IMR-90 (cell line): ENCODE measurements at regions not wholly inside any gene's neighbourhood (a gene's known extent, or its start where the extent isn't known, plus 50 kb on each side); places are given as distances from the start of the nearest gene placed in this dataset.

Experiments used
- ATAC-seq: fragments of 200-7000 bp; cut with Tn5 transposase; 2 replicates; pipeline ENCODE4 v1.9.1; 2020; ENCODE audit warnings: low read depth, mild to moderate bottlenecking, moderate library complexity
- BruUV-seq: library from RNA; stranded (reverse); fragments of 400-500 nt; replicated peaks from 2 replicates; lab custom pipeline; 2021; lab: Mats Ljungman, UMichigan
- CTCF ChIA-PET: fragments of 300-600 bp; formaldehyde crosslinking; extraction: SDS; loops from one replicate; lab custom pipeline; 2021; ENCODE audit warnings: antibody characterized with exemption; lab: Yijun Ruan, JAX
- POLR2A ChIA-PET: fragments of 300-600 bp; sonication (Branson Sonifier 250); formaldehyde crosslinking; loops from one replicate; lab custom pipeline; 2022; ENCODE audit warnings: antibody characterized with exemption; ENCODE audit not compliant: unreplicated experiment; lab: Charles Lee
- DNase-seq: peaks from one replicate; pipeline ENCODE4 v3.0.0; 2013
- H2AFZ ChIP-seq: replicated peaks from 2 replicates; pipeline ENCODE3; 2013; ENCODE audit warnings: low read length, mild to moderate bottlenecking; ENCODE audit not compliant: poor library complexity
- H2AK5ac ChIP-seq: 2 replicates; pipeline ENCODE4 v1.6.1; 2013; ENCODE audit warnings: low read depth, low read length, inconsistent platforms
- H2AK9ac ChIP-seq: replicated peaks from 2 replicates; pipeline ENCODE3; 2013; ENCODE audit warnings: mild to moderate bottlenecking, low read depth, low read length, moderate library complexity; ENCODE audit not compliant: poor library complexity
- H2BK120ac ChIP-seq: 2 replicates; pipeline ENCODE4 v1.6.1; 2013; ENCODE audit warnings: low read depth, low read length, inconsistent platforms
- H2BK15ac ChIP-seq: 3 replicates; pipeline ENCODE4 v1.6.1; 2013; ENCODE audit warnings: low read depth, low read length, inconsistent platforms
- H2BK20ac ChIP-seq: 2 replicates; pipeline ENCODE4 v1.6.1; 2013; ENCODE audit warnings: low read depth, mild to moderate bottlenecking, inconsistent platforms, low read length, moderate library complexity
- H2BK5ac ChIP-seq: 2 replicates; pipeline ENCODE4 v1.6.1; 2013; ENCODE audit warnings: mild to moderate bottlenecking, low read depth, low read length, inconsistent platforms; ENCODE audit not compliant: poor library complexity, severe bottlenecking
- H3K14ac ChIP-seq: replicated peaks from 2 replicates; pipeline ENCODE4 v1.6.1; 2013; ENCODE audit warnings: low read depth, low read length, inconsistent platforms
- H3K18ac ChIP-seq: 2 replicates; pipeline ENCODE4 v1.6.1; 2013; ENCODE audit warnings: low read depth, low read length, control low read depth
- H3K23ac ChIP-seq: 2 replicates; pipeline ENCODE4 v1.6.1; 2013; ENCODE audit warnings: low read depth, low read length, inconsistent platforms
- H3K27ac ChIP-seq: 2 replicates; pipeline ENCODE4 v1.5.1; 2013; ENCODE audit warnings: mild to moderate bottlenecking, control low read depth, low read length; ENCODE audit not compliant: insufficient read depth
- H3K27me3 ChIP-seq: 2 replicates; pipeline ENCODE4 v1.6.1; 2013; ENCODE audit warnings: low read length; ENCODE audit not compliant: control insufficient read depth, insufficient read depth
- H3K36me3 ChIP-seq: 2 replicates; pipeline ENCODE4 v1.6.1; 2013; ENCODE audit warnings: low read length, mixed read lengths; ENCODE audit not compliant: control insufficient read depth, insufficient read depth
- H3K4ac ChIP-seq: 2 replicates; pipeline ENCODE4 v1.6.1; 2013; ENCODE audit warnings: low read depth, low read length, inconsistent platforms
- H3K4me1 ChIP-seq: 2 replicates; pipeline ENCODE4 v1.6.1; 2013; ENCODE audit warnings: low read length, mixed read lengths; ENCODE audit not compliant: control insufficient read depth, insufficient read depth
- H3K4me2 ChIP-seq: 2 replicates; pipeline ENCODE4 v1.6.1; 2013; ENCODE audit warnings: low read depth, mild to moderate bottlenecking, control low read depth, low read length, moderate library complexity
- H3K4me3 ChIP-seq: 2 replicates; pipeline ENCODE4 v1.5.1; 2013; ENCODE audit warnings: low read depth, mild to moderate bottlenecking, control low read depth, low read length, moderate library complexity; ENCODE audit not compliant: insufficient read depth
- H3K56ac ChIP-seq: 2 replicates; pipeline ENCODE4 v1.6.1; 2013; ENCODE audit warnings: low read length, inconsistent platforms; ENCODE audit not compliant: insufficient read depth; ENCODE audit errors: extremely low read depth
- H3K79me1 ChIP-seq, 2 experiments: 2 replicates each; pipeline ENCODE4 v1.6.1; 2013; ENCODE audit warnings: low read length in 2 of 2, inconsistent platforms in 1 of 2, low read depth in 1 of 2
- H3K9ac ChIP-seq: 2 replicates; pipeline ENCODE4 v1.6.1; 2013; ENCODE audit warnings: low read depth, low read length, control low read depth
- H3K9me1 ChIP-seq: 2 replicates; pipeline ENCODE4 v1.6.1; 2013; ENCODE audit warnings: low read length, inconsistent platforms; ENCODE audit not compliant: insufficient read depth
- H3K9me3 ChIP-seq: 2 replicates; pipeline ENCODE4 v1.6.1; 2013; ENCODE audit warnings: low read length; ENCODE audit not compliant: control insufficient read depth, insufficient read depth
- H4K20me1 ChIP-seq: 2 replicates; pipeline ENCODE4 v1.6.1; 2013; ENCODE audit warnings: low read length, inconsistent platforms; ENCODE audit not compliant: insufficient read depth
- H4K5ac ChIP-seq: 2 replicates; pipeline ENCODE4 v1.6.1; 2013; ENCODE audit warnings: mild to moderate bottlenecking, low read depth, low read length, control low read depth
- H4K8ac ChIP-seq, 2 experiments: 2 replicates each; pipeline ENCODE4 v1.6.1; 2013; ENCODE audit warnings: low read depth in 2 of 2, low read length in 2 of 2, control low read depth in 1 of 2, inconsistent platforms in 1 of 2
- H4K91ac ChIP-seq: 2 replicates; pipeline ENCODE4 v1.6.1; 2013; ENCODE audit warnings: low read depth, low read length, inconsistent platforms; ENCODE audit not compliant: insufficient read depth
- FOS ChIP-seq: fragments of 150-350 bp; IDR thresholded peaks from 2 replicates; pipeline ENCODE4 v1.6.1; 2016; ENCODE audit warnings: low read depth, low read length
- MAZ ChIP-seq: IDR thresholded peaks from 2 replicates; pipeline ENCODE4 v1.6.1; 2012; ENCODE audit warnings: low read depth, mild to moderate bottlenecking, low read length, improper control_type of control experiment, moderate library complexity, borderline replicate concordance
- NFE2L2 ChIP-seq: fragments of 150-350 bp; IDR thresholded peaks from 2 replicates; pipeline ENCODE4 v1.6.1; 2016; ENCODE audit warnings: low read depth, mild to moderate bottlenecking, low read length
- SMC3 ChIP-seq: fragments of 150-350 bp; IDR thresholded peaks from 2 replicates; pipeline ENCODE4 v1.6.1; 2016; ENCODE audit warnings: low read depth, mild to moderate bottlenecking, antibody characterized with exemption, low read length, moderate library complexity
- WGBS, 2 experiments: methylation state at CpG; one replicate each; pipeline versions ENCODE4 v1.1.5 to v1.1.7; 2013; ENCODE audit warnings: missing lambda C conversion rate in 2 of 2; ENCODE audit not compliant: insufficient read length in 1 of 2; ENCODE audit errors: extremely low coverage in 2 of 2; 5-methylcytosine and 5-hydroxymethylcytosine counted together
- dilution Hi-C: fragments of 300-500 bp; cut with HindIII; formaldehyde crosslinking; loops from one replicate; pipeline ENCODE4 v1.14.3; 2018; ENCODE audit warnings: low sequenced_read_pairs; ENCODE audit not compliant: unreplicated experiment
- in situ Hi-C: fragments of 300-500 bp; cut with MboI; formaldehyde crosslinking; loops from 3 replicates; pipeline ENCODE4 v1.14.3; 2019; ENCODE audit warnings: low sequenced_read_pairs, inconsistent platforms, mixed read lengths
- intact Hi-C: fragments of 100-400 bp; cut with micrococcal nuclease; formaldehyde crosslinking; loops from 2 replicates; pipeline ENCODE4 v1.10.0; 2022

DNA sequence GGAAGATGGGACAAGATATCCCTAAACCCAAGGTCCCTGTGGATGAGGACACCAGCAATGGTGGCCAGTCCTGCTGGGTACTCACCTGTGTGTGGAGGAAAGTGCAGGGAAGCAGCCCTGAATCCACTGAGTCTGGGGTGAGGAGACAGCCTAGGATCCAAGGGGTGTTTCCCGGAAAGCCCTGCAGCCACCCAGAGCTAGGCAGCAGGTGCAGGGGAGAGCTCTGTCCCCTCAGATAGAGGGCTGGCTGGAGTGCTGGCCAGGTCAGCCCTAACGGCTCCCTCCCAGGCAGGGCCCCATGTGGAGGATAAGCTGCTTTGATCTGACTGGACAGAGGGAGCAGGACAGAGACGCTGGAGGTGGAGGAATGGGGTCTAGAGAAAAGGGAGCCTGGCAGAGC, 344.7 kb upstream of the IRX4 start:
- no peak for TF ChIP-seq FOS
- no peak for TF ChIP-seq MAZ
- TF ChIP-seq SMC3: no peak
- TF ChIP-seq NFE2L2: no peak
- Histone ChIP-seq H3K4ac (no peak overlapping the region), H4K20me1 (no peaks in the 10 kb centered on the region), H2BK120ac (no peak overlapping the region), H3K56ac (no peak overlapping the region), H3K4me1 (no peaks in the 10 kb centered on the region), H3K79me1 (no peaks in the 10 kb centered on the region), H4K5ac (no peak overlapping the region), H3K27me3 (no peaks in the 10 kb centered on the region), H3K36me3 (no peaks in the 10 kb centered on the region), H2BK15ac (no peak overlapping the region), H4K8ac (no peak overlapping the region), H3K9me3 (peaks cover 9% of the 10 kb centered on the region), H2BK5ac (no peak overlapping the region), H2AK9ac (no peak overlapping the region), H3K4me2 (no peak overlapping the region), H2BK20ac (no peak overlapping the region), H3K27ac (no peak overlapping the region), H3K14ac (no peak overlapping the region), H3K9me1 (no peaks in the 10 kb centered on the region), H2AFZ (no peak overlapping the region), H3K18ac (no peak overlapping the region), H3K23ac (no peak overlapping the region), H3K9ac (no peak overlapping the region), H2AK5ac (no peak overlapping the region), H3K4me3 (no peak overlapping the region), H4K91ac (no peak overlapping the region)
- in situ Hi-C loops (no loop called here), intact Hi-C loops (no loop called here), dilution Hi-C loops (no loop called here)
- ChIA-PET CTCF (no interaction called here), POLR2A (no interaction called here)
- WGBS, 2 experiments: 33% methylated on average over 1 of the region's 3 CpGs; no CpG with 5 or more reads in 1 of the 2 experiments
- DNase-seq (no peak), ATAC-seq (no peak)
- BruUV-seq: no TSS peak
